ENCODE measurements at regions not wholly inside any gene's neighbourhood (a gene's known extent, or its start where the extent isn't known, plus 50 kb on each side); places are given as distances from the start of the nearest gene placed in this dataset.

DNA sequence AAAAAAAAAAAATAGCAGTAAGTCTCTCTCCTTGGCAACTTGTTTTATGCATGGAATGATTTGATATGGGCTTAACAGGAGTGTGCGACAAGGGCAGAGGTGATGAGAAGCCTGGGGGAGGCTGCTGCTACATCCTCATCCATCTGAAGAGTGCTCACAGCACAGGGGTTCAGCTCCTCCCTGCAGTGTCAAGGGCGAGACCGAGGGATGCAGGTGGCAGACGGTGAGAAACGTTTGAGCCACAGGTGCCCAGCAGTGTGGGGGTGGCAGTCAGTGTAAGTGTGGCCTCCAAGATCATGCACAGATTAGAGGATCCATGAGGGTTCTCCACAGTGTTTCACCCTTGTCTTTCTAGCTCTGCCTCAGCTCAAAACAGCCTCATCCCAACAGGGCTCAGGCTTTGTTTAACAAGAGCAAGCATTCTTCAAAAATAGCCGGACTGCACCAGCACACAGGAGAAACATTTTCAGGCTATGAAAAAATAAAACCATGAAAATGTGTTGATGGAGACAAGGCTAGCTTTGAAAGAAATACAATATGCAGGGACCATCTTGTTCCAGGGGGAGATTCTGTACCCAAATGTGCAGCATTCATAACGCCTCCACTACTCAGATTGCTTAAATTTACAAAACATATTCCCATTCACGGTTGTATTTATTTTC lies 324.5 kb upstream of the MYT1L start:
- H3K36me3 ChIP-seq = no peaks in the 10 kb centered on the region
- DNase-seq = peak; percentile 11
- TF ChIP-seq CTCF (IDR thresholded peaks at IDR 0.05) (no peak), POLR2A (IDR thresholded peaks at IDR 0.05) (no peak), EP300 (IDR thresholded peaks at IDR 0.05) (no peak), POLR2AphosphoS5 (IDR thresholded peaks at IDR 0.05) (no peak)
- peaks cover 0 to 18% (median 15%) of the 10 kb centered on the region in 4 donors for H3K4me1 ChIP-seq
- H3K9me3 ChIP-seq = no peaks in the 10 kb centered on the region
- peak overlapping the region in 3 of 4 donors; percentile 40 to 53 (median 44) for H3K27ac ChIP-seq
- no peak overlapping the region for H3K4me3 ChIP-seq
- intact Hi-C loops (cut with DNase I) = no loop called here
- no peaks in the 10 kb centered on the region for H3K27me3 ChIP-seq
- 60 to 67% methylated on average over 8 of the region's 8 CpGs for WGBS, 2 donors

DNA sequence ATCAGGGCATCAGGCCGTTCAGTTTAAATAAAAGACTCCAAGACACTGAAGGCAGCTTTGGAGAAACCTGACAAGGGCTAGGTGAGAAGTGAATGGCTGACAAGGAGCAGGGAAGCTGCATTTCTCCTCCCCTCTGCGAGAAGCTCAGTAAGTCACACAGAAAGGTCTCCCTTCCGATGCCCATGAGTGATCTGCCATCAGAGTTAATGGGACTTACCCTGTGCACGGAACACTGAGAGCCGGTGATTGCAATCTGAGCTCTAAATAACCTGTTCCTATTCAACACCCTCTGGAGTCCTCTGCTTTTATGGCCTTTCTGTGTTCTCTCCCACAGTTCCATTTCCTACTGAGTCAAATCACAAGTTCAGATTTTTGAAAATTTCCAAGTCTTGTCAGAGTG lies 322.2 kb upstream of the MYT1L start:
- Histone ChIP-seq H3K4me1 (peaks cover 0 to 18% (median 15%) of the 10 kb centered on the region in 4 donors), H3K4me3 (no peak overlapping the region), H3K36me3 (no peaks in the 10 kb centered on the region), H3K27me3 (no peaks in the 10 kb centered on the region), H3K27ac (no peak overlapping the region), H3K9me3 (no peaks in the 10 kb centered on the region)
- 58 to 70% methylated on average over 5 of the region's 5 CpGs for WGBS, 2 donors
- peak; percentile 21 for DNase-seq
- intact Hi-C loops (cut with DNase I) = no loop called here
- TF ChIP-seq POLR2AphosphoS5 (IDR thresholded peaks at IDR 0.05) (no peak), POLR2A (IDR thresholded peaks at IDR 0.05) (no peak), CTCF (IDR thresholded peaks at IDR 0.05) (no peak), EP300 (IDR thresholded peaks at IDR 0.05) (no peak)

DNA sequence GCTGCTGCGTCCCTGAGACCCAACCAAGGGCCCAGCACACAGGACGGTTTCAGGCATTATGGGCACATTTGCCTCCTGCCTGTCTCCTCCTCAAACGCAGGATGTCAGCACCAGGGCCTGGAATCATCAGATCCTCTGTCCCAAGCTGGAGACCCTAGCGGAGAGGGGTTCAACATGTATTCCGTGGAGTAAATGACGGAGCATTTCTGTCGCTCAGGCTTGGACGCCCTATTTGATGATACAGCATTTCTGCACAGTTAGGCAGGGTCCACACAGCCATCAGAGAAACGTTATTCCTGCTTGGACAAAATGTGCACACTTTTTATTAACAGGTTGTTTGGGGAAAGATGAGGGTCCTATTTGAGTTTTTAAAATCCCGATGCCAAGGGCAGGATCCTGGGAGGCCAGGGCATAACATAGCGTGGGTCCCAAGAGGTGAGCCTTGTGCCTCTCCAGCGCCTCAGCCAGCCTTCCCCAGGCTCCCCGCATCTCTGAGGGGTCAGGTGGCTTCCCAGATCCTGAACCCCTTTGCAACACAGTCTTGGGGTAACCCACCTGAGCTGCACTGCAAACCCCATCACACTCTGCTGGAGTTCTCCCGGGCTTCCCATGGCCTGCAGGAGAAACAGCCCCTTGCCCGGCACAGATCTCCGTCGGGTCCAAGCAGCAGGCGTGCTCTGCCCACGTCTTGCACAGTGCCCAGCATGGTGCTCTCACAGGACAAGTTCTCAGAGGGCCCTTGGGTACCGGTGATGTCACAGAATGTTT lies 319.7 kb upstream of the MYT1L start:
- no peaks in the 10 kb centered on the region for H3K27me3 ChIP-seq
- WGBS, 2 donors = 90 to 92% methylated on average over 20 of the region's 20 CpGs
- no peak overlapping the region for H3K4me3 ChIP-seq
- peaks cover 0 to 5% (median 2%) of the 10 kb centered on the region in 4 donors for H3K4me1 ChIP-seq
- no peak for TF ChIP-seq CTCF (IDR thresholded peaks at IDR 0.05)
- TF ChIP-seq EP300 (IDR thresholded peaks at IDR 0.05) = no peak
- TF ChIP-seq POLR2A (IDR thresholded peaks at IDR 0.05) = no peak
- TF ChIP-seq POLR2AphosphoS5 (IDR thresholded peaks at IDR 0.05) = no peak
- peak; percentile 26 for DNase-seq
- H3K9me3 ChIP-seq = no peaks in the 10 kb centered on the region
- no peaks in the 10 kb centered on the region for H3K36me3 ChIP-seq
- H3K27ac ChIP-seq = no peak overlapping the region
- intact Hi-C loops (cut with DNase I) = no loop called here

DNA sequence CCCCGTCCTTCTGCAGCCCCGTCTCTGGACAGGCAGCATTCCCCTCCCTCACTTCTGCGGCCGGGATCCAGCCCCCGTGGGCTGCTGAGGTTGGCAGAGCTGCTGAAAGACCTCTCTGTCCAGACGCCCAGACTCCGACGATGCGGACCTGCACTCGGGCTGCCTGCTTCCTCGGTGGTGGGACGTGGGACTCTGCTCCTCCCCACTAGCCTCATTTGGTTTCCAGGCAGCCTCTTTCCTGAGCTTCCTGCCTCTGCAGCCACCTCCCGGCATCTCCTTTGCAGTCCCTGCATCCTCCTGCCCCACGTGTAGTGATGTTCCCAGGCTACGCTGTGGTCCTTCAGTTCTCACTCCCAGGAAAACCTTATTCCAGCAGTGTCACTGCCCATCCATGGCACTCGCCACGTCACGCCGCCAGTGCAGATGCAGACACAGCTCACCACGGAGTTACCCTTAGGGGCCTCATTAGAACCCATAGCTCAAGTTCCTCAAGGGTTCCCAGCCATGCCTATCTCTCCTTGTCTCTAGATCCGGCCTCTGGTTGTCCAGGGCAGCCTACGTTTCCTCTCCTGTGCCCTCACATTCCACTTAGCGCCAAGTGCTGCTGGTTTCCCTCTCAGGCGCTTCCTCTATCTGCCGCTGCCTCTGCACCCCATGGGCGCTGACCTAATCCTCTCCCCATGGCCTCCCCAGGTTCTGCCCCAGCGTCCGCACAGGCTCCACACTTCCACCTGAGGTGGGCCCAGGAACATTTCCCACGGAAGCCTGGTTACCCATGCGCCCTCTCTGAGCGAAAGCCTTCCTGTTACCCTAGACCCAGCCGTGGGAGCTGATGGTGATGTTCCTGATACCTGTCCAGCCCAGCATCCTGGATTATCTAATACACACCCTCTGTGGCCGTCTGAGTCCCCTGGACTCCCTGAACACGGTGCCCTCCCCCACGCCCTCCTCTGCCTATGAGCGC lies 318.3 kb upstream of the MYT1L start:
- TF ChIP-seq EP300 (IDR thresholded peaks at IDR 0.05) = no peak
- no peak for TF ChIP-seq POLR2A (IDR thresholded peaks at IDR 0.05)
- TF ChIP-seq POLR2AphosphoS5 (IDR thresholded peaks at IDR 0.05) = no peak
- no peak for TF ChIP-seq CTCF (IDR thresholded peaks at IDR 0.05)
- Histone ChIP-seq H3K27ac (no peak overlapping the region), H3K9me3 (no peaks in the 10 kb centered on the region), H3K4me3 (no peak overlapping the region), H3K27me3 (peaks cover 0 to 3% (median 0%) of the 10 kb centered on the region in 3 donors), H3K36me3 (no peaks in the 10 kb centered on the region), H3K4me1 (no peaks in the 10 kb centered on the region)
- intact Hi-C loops (cut with DNase I) = no loop called here
- peak; percentile 41 for DNase-seq
- 86 to 89% methylated on average over 36 of the region's 36 CpGs for WGBS, 2 donors

Data from sigmoid colon (tissue), 6 donors.